HG02938 (cell line): ENCODE measurements at regions not wholly inside any gene's neighbourhood (a gene's known extent, or its start where the extent isn't known, plus 50 kb on each side); places are given as distances from the start of the nearest gene placed in this dataset.
"Not testable (repeated sequence)": the region's sequence is repeated elsewhere in the genome, so short reads cannot be mapped to it uniquely, and the experiment has no call there.

Experiments
- ATAC-seq: cut with Tn5 transposase; IDR thresholded peaks from one replicate; pipeline ENCODE4 v1.9.1; 2021; ENCODE audit warnings: mild to moderate bottlenecking, moderate library complexity; ENCODE audit not compliant: unreplicated experiment

DNA sequence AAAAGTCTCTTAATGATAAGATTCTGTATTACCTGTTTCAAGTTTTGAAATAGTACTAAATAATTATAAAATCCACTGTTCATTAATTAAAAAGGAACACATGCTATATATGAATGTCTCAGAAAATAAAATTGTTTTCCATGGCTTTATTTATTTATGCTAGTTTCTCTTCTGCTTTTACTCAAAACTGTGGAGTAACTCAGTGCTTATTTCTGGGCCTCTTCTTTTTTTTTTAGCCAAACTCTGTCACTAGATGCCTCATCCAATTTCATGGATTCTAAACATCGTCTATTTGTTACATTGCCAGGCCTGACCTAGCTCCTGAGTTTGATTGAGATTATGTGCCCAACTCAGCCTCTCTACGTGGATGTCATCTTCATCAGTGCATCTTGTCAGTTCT is 1509.7 kb downstream of the MAT2B start:
- ATAC-seq = no peak

- ATAC-seq = no peak
Measured at GRCh38 chr5:165015547-165015946, 1510.1 kb downstream of the MAT2B start.

- no peak for ATAC-seq
Measured at GRCh38 chr5:165026971-165027370, 1521.6 kb downstream of the MAT2B start.

- ATAC-seq = no peak
Measured at GRCh38 chr5:165028356-165028755, 1522.9 kb downstream of the MAT2B start.

DNA sequence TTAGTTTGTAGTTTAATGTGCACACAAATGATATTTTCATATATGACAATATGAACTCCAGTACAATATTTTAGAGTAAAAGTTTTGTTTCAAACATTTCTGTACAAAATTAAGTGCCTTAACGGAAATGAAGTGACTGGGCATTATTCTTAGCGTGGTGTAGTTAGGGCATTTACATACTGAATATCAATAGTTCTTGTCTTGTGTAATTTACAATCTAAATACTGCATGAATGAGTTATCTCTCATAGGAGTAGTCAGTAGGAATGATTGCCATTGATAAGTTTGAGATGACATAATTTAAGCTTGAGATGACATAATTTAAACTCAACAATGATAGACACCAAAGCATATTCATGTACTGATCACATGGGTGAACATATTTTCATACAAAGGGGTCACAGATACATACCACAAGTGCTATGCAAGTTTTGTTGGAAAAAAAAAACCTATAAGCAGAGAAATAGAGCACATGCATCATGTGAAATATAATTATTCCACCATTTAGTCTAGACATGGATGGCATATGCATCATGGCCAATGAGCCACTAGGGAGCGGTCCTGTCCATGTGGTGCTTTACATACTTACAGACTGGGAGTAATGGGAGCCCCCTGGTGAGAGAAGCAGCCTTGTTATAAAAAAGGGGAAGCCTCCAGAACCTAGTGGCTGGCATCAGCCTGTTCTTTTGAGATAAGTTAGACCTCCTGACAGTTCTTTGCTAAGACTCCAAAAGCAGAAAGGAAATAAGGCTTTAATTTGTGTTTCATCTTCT is 1523.9 kb downstream of the MAT2B start:
- no peak for ATAC-seq

GRCh38 chr5:165030971-165031370 is 1525.6 kb downstream of the MAT2B start:
- ATAC-seq = no peak

DNA sequence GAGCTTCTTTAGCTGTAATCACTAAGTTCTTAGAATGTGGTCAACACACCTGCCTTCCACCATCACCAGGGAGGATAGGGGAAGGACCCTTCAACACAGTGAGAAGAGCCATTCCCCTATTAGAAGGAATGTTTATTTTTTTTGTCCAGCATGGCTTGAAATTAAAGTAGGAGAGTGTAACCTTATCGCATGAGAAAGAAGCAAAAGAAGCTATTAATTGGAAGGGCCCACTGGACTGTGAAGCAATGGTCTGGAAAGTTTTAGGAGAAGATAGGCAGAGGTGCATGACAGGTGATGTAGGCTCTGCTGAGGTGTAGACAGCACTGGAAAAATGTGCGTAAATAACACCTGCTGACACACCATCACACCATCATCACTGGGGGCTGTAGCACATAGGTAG is 1526.0 kb downstream of the MAT2B start:
- ATAC-seq = no peak

DNA sequence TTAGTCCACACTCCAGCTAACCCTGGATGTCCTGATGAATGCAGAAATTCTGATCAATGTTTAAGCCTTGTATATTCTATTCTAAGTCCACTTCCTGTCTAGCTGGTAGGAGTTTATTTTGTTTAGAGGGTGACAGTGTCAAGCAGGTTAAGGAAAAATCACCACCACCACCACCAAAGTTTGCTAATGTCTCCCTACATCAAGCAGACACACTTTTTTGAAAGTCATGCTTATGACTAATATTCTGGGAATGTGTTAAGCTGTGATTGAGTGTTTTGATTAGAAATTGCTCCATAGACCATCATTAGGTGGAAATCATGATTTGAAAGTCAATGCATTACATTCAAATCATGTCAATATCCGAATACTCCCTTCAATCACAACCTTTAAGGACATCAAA is 1530.1 kb downstream of the MAT2B start:
- ATAC-seq = no peak

- ATAC-seq = no peak
Measured at GRCh38 chr5:165039748-165040147, 1534.3 kb downstream of the MAT2B start.

GRCh38 chr5:165045941-165046340 is 1540.5 kb downstream of the MAT2B start:
- not testable (repeated sequence) for ATAC-seq

DNA sequence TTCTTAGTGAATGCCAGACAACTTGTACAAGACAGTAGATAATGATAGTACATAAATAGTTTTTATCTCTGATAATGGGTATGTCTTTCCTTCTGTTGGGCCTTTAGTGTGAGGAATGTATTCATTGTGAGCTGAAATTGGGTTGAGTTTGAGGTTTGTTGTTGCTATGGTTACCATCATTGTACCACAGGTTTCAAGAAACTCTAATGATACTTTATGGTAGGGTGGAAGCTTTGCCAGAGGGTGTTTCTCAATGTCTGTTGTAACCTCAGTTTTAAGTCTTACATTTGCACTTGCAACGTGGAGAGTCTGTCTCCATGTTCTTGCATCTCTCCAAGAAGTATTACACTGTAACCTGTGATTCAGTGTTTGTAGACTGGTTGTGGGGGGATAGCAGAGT is 1550.1 kb downstream of the MAT2B start:
- no peak for ATAC-seq

- no peak for ATAC-seq
Measured at GRCh38 chr5:165057145-165057544, 1551.7 kb downstream of the MAT2B start.

- no peak for ATAC-seq
Measured at GRCh38 chr5:165066751-165067385, 1561.4 kb downstream of the MAT2B start.

DNA sequence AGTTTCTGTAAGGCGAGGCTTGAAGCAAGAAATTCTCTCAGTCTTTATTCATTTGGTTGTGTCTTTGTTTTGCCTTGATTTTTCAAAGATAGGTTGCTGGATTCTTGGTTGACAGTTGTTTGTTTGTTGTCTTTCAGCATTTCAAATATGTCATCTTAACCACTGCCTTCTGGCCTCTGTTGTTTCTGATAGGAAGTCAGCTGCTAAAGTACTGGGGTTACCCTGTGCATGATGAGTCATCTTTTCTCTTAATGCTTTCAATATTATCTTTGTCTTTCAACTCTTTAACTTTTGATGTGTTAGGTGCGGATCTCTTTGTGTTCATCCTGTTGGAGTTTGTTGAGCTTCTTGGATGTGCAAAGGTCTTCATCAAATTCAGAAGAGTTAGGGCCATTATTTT is 1571.3 kb downstream of the MAT2B start:
- ATAC-seq = no peak

DNA sequence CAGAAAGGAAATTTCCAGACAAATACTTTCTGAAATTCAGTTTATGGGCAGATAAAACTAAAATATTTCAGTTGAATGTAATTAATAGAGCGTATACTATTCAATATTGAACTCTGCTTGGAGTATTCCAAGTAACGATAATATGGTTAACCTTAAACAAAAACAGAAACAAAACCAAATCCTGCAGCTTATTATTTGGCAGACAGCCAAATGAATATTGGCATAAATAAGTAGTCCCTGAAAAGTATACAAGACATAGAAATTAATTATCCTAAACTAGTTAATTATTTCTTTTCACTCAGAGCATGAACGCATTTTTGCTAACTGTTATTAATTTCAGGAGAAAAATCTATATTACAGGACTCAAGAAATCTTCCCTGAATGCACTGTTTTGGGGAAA is 1574.0 kb downstream of the MAT2B start:
- ATAC-seq = no peak

- no peak for ATAC-seq
Measured at GRCh38 chr5:165083394-165083793, 1578.0 kb downstream of the MAT2B start.

DNA sequence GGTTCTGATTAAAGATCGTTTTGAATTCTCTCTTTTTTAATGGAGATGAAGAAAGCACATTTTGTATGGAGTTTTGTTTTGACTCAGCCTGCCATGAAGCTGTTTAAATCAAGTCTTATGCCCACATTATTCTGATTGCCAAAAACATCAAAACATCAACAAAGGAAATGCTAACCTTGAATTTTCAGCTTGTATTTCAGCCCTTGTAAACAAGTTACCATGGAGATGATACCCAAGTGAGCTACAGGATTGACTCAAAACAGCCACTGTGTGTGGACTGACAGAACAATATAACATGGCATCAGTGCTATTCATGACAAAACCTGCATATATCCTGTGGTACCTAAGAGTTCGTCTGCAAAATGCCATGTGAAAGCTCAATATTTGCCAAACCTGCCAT is 1581.0 kb downstream of the MAT2B start:
- no peak for ATAC-seq

DNA sequence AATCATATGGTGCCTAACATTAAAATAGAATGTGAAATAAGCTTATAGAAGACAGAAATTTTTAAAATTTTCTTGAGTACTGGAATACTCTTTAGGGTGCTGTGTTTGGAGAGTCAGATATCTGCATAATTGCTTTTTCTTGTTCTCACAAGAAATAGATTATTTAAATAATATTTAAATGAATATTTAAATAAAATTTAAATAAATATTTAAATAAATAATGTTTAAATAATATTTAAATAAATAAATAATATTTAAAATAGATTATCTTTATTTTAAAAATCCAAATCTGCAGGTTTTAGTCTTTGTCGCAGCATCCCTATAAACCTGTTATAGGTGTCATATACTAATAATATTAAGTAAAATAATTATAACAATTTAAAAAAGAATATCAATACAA is 1589.4 kb downstream of the MAT2B start:
- ATAC-seq = no peak

DNA sequence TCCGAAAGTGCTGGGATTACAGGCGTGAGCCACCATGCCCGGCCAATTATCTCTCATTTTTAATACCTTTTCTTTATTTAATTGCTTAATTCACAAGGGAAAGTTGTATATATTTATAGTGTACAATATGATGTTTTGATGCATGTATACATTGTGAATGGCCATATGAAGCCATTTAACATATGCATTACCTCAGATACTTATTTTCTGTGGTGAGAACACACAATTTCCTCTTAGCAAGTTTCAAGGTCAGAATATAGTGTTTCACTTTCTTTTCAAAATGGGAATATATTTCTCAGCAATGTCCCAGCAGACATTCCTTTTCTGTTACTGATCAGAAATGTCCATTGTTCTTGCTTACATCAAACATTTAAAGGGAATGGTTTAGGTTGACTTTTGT is 1596.3 kb downstream of the MAT2B start:
- ATAC-seq = no peak

DNA sequence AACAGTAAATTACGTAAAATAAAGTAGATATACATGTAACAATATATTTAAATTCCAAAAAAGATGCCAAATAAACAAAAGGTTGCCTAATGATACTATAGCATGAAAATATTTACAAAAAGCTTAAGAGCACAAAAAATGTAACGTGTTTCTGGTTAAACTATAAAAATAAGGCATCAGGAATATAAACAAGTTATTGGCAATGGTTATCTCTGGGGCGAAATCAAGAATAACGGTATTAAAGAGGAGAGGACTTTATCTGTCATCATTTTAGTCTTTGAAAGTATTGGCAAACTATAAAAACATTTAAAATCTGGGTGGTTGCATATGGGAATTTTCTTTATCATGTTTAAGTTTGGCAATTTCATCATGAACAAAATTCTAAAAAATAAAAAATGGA is 1599.2 kb downstream of the MAT2B start:
- ATAC-seq = no peak

DNA sequence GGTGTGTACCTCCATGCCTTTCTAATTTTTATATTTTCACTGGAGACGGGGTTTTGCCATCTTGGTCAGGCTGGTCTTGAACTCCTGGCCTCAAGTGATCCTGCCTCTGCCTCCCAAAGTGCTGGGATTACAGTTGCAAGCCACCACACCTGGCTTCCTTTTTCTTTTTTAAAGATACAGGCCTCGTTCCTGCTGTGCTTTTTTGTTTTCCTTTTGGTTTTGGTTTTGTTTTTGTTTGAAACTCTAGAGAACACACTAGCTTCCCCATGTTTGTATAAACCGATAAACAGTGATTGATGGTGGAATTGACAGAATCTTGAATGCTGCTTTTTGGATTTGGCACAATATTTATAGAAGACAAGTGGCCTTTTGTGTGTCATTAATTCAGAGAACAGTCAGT is 1603.4 kb downstream of the MAT2B start:
- ATAC-seq = no peak

DNA sequence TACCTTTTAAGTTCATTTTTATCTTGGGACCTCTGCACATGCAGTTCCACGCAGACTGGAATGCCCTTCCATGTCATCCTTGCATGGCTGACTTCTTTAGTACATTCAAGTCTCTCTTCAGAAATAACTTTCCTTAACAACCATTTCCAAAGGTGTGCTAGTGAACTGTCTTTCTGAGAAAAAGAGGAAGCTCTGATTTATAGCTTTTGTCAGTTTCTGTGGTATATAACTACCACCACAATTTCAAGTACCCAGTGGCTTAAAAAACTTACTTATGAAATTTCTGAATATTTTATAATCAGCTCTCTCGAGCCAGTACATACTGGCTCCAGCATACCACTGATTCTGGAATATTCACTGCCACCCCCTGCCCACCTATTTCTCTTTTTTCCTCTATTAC is 1613.8 kb downstream of the MAT2B start:
- ATAC-seq = no peak

DNA sequence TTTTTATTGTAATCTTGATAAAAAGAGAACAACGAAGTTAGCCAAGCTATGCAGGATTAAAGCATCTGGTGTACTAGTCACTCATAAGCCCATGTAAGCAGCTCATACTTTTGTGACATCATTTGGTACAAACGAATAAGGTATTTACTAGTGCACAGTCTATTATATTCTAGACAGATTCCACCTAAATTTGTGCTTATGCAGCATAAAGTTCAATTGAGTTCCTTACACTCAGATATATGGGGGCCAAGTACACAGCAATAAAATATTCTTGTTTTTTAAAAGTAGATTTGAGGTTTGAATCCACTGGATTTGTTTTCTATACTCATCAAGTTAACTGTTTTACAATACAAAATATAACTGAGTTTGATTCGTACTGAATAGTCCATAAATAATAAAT is 1621.2 kb downstream of the MAT2B start:
- ATAC-seq = no peak
